HepG2 (cell line): ENCODE measurements at regions not wholly inside any gene's neighbourhood (a gene's known extent, or its start where the extent isn't known, plus 50 kb on each side); places are given as distances from the start of the nearest gene placed in this dataset.

Source experiments
- ATAC-seq: fragments of 200-7000 bp; cut with Tn5 transposase; 3 replicates; pipeline ENCODE4 v1.9.1; 2020; ENCODE audit warnings: mild to moderate bottlenecking, moderate library complexity
- BruUV-seq: library from RNA; stranded (reverse); fragments of 400-500 nt; replicated peaks from 2 replicates; lab custom pipeline; 2021; lab: Mats Ljungman, UMichigan
- CTCF ChIA-PET: fragments of 300-600 bp; formaldehyde crosslinking; extraction: SDS; loops from one replicate; lab custom pipeline; 2021; ENCODE audit warnings: low total read pairs, inconsistent platforms, low intra/inter-chr PET ratio; lab: Yijun Ruan, JAX
- POLR2A ChIA-PET: fragments of 350-600 bp; sonication (Branson Sonifier 250); formaldehyde crosslinking; loops from one replicate; lab custom pipeline; 2020; ENCODE audit warnings: antibody characterized with exemption, inconsistent platforms; lab: Yijun Ruan, JAX
- DNase-seq: peaks from one replicate; pipeline ENCODE4 v3.0.0-alpha.2; 2015; ENCODE audit warnings: low spot score
- FAIRE-seq: peaks from 3 replicates; lab custom pipeline; 2011; peaks lifted over from hg19 to GRCh38; lab: Jason Lieb, UNC
- H2AFZ ChIP-seq: one replicate; pipeline ENCODE4 v1.6.1; 2011; ENCODE audit warnings: low read length, inconsistent platforms
- H3K27ac ChIP-seq: fragments of 300-600 bp; 3 replicates; pipeline ENCODE4 v1.8.0; 2011; ENCODE audit warnings: mixed run types, mild to moderate bottlenecking, mixed read lengths, low read length, inconsistent platforms; ENCODE audit not compliant: insufficient read depth; ENCODE audit errors: extremely low read length
- H3K27me3 ChIP-seq, 2 experiments: fragments of 200-600 bp in 1 of 2; 2 replicates in 1 of 2; 3 replicates in 1 of 2; pipeline versions ENCODE4 v1.6.0 to v1.8.0; 2011; ENCODE audit warnings: low read length in 2 of 2, mild to moderate bottlenecking in 2 of 2, moderate library complexity in 2 of 2, inconsistent platforms in 1 of 2; ENCODE audit not compliant: insufficient read depth in 2 of 2, control insufficient read depth in 1 of 2
- H3K36me3 ChIP-seq, 2 experiments: fragments of 200-600 bp in 1 of 2; replicated peaks in 1 of 2; 2 replicates in 1 of 2; 3 replicates in 1 of 2; pipeline versions ENCODE4 v1.5.1 to v1.8.0; 2011; ENCODE audit warnings: low read length in 2 of 2, inconsistent platforms in 1 of 2; ENCODE audit not compliant: insufficient read depth in 2 of 2, control insufficient read depth in 1 of 2
- H3K4me1 ChIP-seq: 2 replicates; pipeline ENCODE4 v1.5.1; 2012; ENCODE audit warnings: low read length, inconsistent platforms; ENCODE audit not compliant: insufficient read depth
- H3K4me2 ChIP-seq: 2 replicates; pipeline ENCODE4 v1.6.0; 2011; ENCODE audit warnings: low read depth, low read length, inconsistent platforms
- H3K4me3 ChIP-seq, 3 experiments: fragments of 200-600 bp in 1 of 3; sonication (generic), shearing (Covaris generic) in 1 of 3; replicated peaks in 1 of 3; 2 replicates each; pipeline ENCODE4 v1.5.1; 2011 to 2016; ENCODE audit warnings: low read length in 3 of 3, inconsistent platforms in 2 of 3, low read depth in 2 of 3, mild to moderate bottlenecking in 2 of 3, control low read depth in 1 of 3, mixed read lengths in 1 of 3; ENCODE audit not compliant: insufficient read depth in 1 of 3
- H3K79me2 ChIP-seq: one replicate; pipeline ENCODE4 v1.6.1; 2011; ENCODE audit warnings: low read length, inconsistent platforms; ENCODE audit not compliant: insufficient read depth
- H3K9ac ChIP-seq: 2 replicates; pipeline ENCODE4 v1.6.0; 2011; ENCODE audit warnings: mild to moderate bottlenecking, low read depth, low read length, inconsistent platforms; ENCODE audit not compliant: insufficient read depth
- H3K9me3 ChIP-seq: 2 replicates; pipeline ENCODE4 v1.5.1; 2012; ENCODE audit warnings: mild to moderate bottlenecking, low read length
- H4K20me1 ChIP-seq: 2 replicates; pipeline ENCODE4 v1.6.0; 2011; ENCODE audit warnings: inconsistent platforms, mild to moderate bottlenecking, low read length, moderate library complexity; ENCODE audit not compliant: insufficient read depth
- CCDC6 ChIP-seq: sonication (generic); formaldehyde crosslinking; IDR thresholded peaks from 2 replicates; pipeline ENCODE4 v1.8.1; 2022; ENCODE audit warnings: mild to moderate bottlenecking, missing genetic modification reagents, moderate library complexity
- POGZ ChIP-seq: sonication (generic); formaldehyde crosslinking; IDR thresholded peaks from 2 replicates; pipeline ENCODE4 v1.4.0; 2020; ENCODE audit warnings: mild to moderate bottlenecking, missing genetic modification reagents
- RELA ChIP-seq: sonication (generic); formaldehyde crosslinking; IDR thresholded peaks from 2 replicates; pipeline ENCODE4 v1.4.0; 2020; ENCODE audit warnings: missing genetic modification reagents
- SRSF4 ChIP-seq: fragments of 200-400 bp; formaldehyde crosslinking; IDR thresholded peaks from one replicate; pipeline ENCODE4 v1.6.1; 2018; ENCODE audit warnings: mild to moderate bottlenecking, low read depth, low read length, moderate library complexity; ENCODE audit not compliant: poor library complexity, severe bottlenecking
- U2AF2 ChIP-seq: fragments of 200-400 bp; formaldehyde crosslinking; IDR thresholded peaks from 2 replicates; pipeline ENCODE4 v1.6.1; 2017; ENCODE audit warnings: low read depth, mild to moderate bottlenecking, low read length
- ZNF709 ChIP-seq: sonication (generic); formaldehyde crosslinking; IDR thresholded peaks from 2 replicates; pipeline ENCODE4 v1.5.0; 2020; ENCODE audit warnings: mild to moderate bottlenecking, missing genetic modification reagents
- ZNF724P ChIP-seq: sonication (generic); formaldehyde crosslinking; IDR thresholded peaks from 2 replicates; pipeline ENCODE4 v1.8.0; 2022; ENCODE audit warnings: missing genetic modification reagents, borderline replicate concordance
- WGBS: methylation state at CpG from one replicate; pipeline ENCODE4 v1.1.6; 2017; ENCODE audit warnings: low lambda C conversion rate; 5-methylcytosine and 5-hydroxymethylcytosine counted together
- in situ Hi-C: cut with HindIII; loops from 2 replicates; pipeline ENCODE4 v1.10.0; 2017; ENCODE audit warnings: low pct_unique_long_range_greater_than_20kb; ENCODE audit not compliant: extremely low pct_ligation_motif_present
- intact Hi-C: fragments of 100-400 bp; cut with micrococcal nuclease; formaldehyde crosslinking; loops from one replicate; pipeline ENCODE4 v1.10.0; 2022; ENCODE audit not compliant: unreplicated experiment
- TF ChIP-seq, protein P1 (sequence below): sonication (generic); formaldehyde crosslinking; IDR thresholded peaks from 2 replicates; pipeline ENCODE4 v1.8.0; 2022; ENCODE audit warnings: mild to moderate bottlenecking, missing genetic modification reagents, borderline replicate concordance
- TF ChIP-seq, protein P2 (sequence below): fragments of 450-650 bp; IDR thresholded peaks from 2 replicates; pipeline ENCODE4 v1.6.1; 2016

DNA sequence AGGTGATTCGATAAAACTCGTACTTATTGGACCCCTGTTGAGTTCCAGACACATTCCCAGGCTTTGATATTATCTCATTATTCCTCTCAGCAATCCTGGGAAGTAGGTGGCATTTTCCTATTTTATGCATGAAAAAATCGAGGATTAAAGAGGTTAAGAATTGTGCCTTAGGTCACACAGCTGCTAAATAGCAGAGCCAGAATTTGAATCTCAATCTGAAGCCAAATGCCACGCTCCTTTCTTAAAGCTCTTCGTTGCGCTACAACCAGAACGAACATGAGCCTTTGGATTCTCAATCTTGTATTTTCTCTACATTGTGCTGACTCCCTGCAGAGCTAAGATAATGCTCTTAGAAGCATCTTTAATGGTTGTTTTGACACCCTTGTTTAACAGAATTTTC lies 527.8 kb upstream of the TLE4 start (continued):
- TF ChIP-seq CCDC6 (CRISPR knock-in tag) (no peak), U2AF2 (no peak), ZNF709 (no peak), RELA (no peak), SRSF4 (no peak)
- TF ChIP-seq, protein P1, sequence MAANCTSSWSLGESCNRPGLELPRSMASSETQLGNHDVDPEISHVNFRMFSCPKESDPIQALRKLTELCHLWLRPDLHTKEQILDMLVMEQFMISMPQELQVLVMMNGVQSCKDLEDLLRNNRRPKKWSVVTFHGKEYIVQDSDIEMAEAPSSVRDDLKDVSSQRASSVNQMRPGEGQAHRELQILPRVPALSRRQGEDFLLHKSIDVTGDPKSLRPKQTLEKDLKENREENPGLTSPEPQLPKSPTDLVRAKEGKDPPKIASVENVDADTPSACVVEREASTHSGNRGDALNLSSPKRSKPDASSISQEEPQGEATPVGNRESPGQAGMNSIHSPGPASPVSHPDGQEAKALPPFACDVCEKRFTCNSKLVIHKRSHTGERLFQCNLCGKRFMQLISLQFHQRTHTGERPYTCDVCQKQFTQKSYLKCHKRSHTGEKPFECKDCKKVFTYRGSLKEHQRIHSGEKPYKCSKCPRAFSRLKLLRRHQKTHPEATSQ, result no peak
- TF ChIP-seq, protein P2, sequence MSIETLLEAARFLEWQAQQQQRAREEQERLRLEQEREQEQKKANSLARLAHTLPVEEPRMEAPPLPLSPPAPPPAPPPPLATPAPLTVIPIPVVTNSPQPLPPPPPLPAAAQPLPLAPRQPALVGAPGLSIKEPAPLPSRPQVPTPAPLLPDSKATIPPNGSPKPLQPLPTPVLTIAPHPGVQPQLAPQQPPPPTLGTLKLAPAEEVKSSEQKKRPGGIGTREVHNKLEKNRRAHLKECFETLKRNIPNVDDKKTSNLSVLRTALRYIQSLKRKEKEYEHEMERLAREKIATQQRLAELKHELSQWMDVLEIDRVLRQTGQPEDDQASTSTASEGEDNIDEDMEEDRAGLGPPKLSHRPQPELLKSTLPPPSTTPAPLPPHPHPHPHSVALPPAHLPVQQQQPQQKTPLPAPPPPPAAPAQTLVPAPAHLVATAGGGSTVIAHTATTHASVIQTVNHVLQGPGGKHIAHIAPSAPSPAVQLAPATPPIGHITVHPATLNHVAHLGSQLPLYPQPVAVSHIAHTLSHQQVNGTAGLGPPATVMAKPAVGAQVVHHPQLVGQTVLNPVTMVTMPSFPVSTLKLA, result no peak

DNA sequence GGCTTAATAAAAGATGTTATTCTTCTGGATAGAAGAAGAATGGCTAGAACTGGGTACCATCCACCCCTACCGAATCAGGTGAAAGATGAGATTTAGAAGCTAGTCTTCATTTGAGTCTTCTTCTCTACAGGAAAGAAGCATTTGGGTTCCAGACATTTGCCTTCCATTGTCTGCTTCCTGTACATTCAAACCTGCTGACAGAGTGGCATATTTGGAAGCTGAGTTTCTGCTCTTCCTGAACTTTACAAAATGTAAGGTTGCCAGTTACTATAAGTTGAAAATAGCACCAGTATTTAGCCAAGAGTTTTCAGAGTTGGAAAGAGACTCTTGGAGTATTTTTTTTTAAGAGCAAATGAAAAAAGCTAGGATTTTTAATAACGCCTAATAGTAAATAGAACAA lies 525.4 kb upstream of the TLE4 start:
- TF ChIP-seq POGZ (CRISPR knock-in tag), result no peak
- TF ChIP-seq ZNF724P (CRISPR knock-in tag), result no peak
- in situ Hi-C loops, result no loop called here
- no peak overlapping the region for H3K9ac ChIP-seq
- H3K36me3 ChIP-seq, result no peaks in the 10 kb centered on the region
- H4K20me1 ChIP-seq, result no peaks in the 10 kb centered on the region
- H3K27ac ChIP-seq, result no peak overlapping the region
- H3K4me2 ChIP-seq, result no peak overlapping the region
- H3K9me3 ChIP-seq, result no peaks in the 10 kb centered on the region
- no peak overlapping the region for H3K4me3 ChIP-seq
- H3K4me1 ChIP-seq, result no peaks in the 10 kb centered on the region
- 1% methylated on average over 2 of the region's 2 CpGs for WGBS
- H2AFZ ChIP-seq, result no peak overlapping the region
- H3K79me2 ChIP-seq, result no peaks in the 10 kb centered on the region
- ChIA-PET CTCF (no interaction called here), POLR2A (no interaction called here)
- intact Hi-C loops, result no loop called here
- BruUV-seq, result no TSS peak
- ATAC-seq (no peak), DNase-seq (no peak), FAIRE-seq (no peak)
- no peaks in the 10 kb centered on the region for H3K27me3 ChIP-seq
